Stimulated activated CD8-positive, alpha-beta memory T cell treated with anti-CD3 and anti-CD28 coated beads, Interleukin-4, amount 100 ng/mL, for 24 hours (primary cell): ENCODE measurements at regions not wholly inside any gene's neighbourhood (a gene's known extent, or its start where the extent isn't known, plus 50 kb on each side); places are given as distances from the start of the nearest gene placed in this dataset.

Experiments
- DNase-seq: peaks from one replicate; pipeline ENCODE4 v3.0.0-alpha.2; 2020; ENCODE audit warnings: low read depth

GRCh38 chr4:178577933-178578332 is 1135.7 kb upstream of the AGA start:
- DNase-seq: no peak

- no peak for DNase-seq
Measured at GRCh38 chr4:178595500-178596138, 1153.4 kb upstream of the AGA start.

- no peak for DNase-seq
Measured at GRCh38 chr4:178598672-178599071, 1156.4 kb upstream of the AGA start.

- DNase-seq: no peak
Measured at GRCh38 chr4:178599521-178599920, 1157.3 kb upstream of the AGA start.

GRCh38 chr4:178602833-178603232 is 1160.6 kb upstream of the AGA start:
- no peak for DNase-seq

GRCh38 chr4:178611062-178611461 is 1168.8 kb upstream of the AGA start:
- DNase-seq: no peak

GRCh38 chr4:178612733-178613132 is 1170.5 kb upstream of the AGA start:
- DNase-seq: no peak

DNA sequence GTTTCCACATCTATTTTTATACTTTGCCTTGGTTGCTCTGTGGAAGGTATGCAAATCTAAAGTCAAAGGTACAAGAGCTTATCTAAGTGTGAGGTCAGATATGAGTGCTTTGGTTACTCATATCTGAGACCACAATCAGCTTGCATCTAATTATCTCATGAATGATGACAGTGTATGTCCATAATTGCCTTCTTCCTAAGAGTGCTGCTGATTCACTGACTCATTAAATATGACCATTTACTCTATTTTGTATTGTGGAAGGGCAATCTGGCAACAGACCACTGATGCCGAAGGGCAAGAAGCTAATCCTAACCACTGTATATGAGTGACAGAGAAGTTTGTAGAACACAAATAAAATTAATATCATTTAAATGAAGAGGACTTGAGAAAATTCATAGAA is 1190.2 kb upstream of the AGA start:
- DNase-seq: no peak

DNA sequence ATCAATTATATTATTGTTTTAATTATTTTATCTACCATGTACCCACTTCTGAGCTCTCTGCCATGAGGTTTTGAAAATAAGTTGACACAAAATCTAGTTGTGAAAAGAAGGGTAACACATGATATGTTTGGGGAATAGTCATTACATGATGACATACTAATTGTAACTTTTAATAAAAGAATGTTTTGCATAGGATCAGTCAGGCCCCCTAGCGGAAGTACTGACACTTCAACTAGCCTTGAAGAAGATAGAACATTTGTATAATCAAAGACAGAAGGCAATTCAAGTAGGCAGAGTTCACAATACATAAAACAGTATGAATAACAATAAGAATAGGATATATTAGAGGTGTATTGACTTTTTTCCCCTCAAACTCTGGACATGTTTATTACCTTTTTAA is 1191.0 kb upstream of the AGA start:
- no peak for DNase-seq

DNA sequence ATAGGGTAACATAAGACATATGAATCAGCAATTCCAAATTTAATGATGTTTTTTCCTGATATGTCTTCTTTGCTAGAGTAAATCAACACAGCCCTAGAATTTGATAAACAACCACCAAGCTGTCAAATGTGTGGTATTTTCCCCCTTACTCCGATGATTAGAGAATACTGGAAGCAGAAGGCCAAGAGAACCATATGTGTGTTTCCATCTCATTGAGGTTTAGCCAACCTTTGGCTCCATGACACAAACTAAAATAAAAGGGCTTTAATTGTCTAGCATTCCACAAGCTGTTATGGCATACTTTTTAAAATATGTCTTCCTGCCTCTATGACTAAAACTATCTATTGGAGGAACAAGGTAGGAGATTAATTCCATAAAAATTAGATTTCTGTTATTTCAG is 1222.4 kb upstream of the AGA start:
- no peak for DNase-seq

DNA sequence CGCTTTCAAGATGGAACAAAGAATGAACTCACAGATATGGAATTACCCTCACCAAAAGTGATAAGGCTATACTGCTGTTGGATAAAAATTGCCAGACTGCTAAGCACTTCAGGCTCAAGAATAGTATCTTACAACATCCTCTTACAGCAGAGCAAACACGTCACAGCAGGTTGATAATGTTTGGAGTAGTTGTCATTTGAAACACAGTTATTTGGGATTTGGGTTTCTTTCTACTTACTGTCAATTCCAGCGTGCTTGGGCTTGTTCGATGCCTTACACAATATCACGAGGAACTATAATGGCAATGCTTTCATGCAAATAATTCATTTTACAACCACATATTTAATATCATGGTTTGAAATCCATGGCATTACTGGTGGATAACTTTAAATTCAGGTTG is 1223.7 kb upstream of the AGA start:
- no peak for DNase-seq

GRCh38 chr4:178671766-178672165 is 1229.5 kb upstream of the AGA start:
- DNase-seq: no peak

DNA sequence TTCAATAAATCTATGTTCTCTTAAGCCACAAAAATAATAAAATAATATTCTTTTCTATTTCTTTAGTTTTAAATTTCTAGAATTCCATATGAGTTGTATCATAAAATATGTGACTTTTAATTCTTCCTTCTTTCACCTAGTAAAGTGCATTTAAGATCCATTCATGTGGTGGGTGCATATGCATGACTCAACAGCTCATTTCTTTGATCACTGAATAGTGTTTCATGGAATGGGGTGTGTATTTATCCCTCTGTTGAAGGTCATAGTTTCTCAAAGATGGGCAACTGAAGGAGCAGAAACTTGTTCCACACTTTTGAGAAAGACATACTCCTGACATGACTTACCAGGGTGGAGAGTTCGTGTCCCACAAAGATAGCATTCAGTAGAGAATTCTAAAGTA is 1230.3 kb upstream of the AGA start:
- DNase-seq: no peak

DNA sequence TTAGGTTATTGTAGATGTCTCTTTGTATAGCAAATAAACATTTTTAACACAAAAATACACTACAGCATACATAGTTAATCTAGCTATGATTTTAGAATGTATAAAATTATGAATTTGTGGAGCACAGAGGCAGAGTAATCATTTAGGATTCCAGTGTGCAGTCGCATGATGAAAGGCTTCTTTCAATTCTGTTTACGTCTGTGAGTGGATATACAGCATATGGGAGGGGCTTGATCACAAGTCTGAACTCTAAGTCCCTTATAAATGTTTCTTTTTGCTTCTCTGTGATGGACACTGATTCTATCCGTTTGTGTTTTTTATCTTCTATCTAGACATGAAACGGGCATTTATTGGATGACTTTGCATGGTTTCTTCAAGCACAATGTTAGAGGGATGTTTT is 1239.6 kb upstream of the AGA start:
- DNase-seq: no peak

- DNase-seq: no peak
Measured at GRCh38 chr4:178689926-178690325, 1247.7 kb upstream of the AGA start.

- DNase-seq: no peak
Measured at GRCh38 chr4:178693816-178694215, 1251.6 kb upstream of the AGA start.

DNA sequence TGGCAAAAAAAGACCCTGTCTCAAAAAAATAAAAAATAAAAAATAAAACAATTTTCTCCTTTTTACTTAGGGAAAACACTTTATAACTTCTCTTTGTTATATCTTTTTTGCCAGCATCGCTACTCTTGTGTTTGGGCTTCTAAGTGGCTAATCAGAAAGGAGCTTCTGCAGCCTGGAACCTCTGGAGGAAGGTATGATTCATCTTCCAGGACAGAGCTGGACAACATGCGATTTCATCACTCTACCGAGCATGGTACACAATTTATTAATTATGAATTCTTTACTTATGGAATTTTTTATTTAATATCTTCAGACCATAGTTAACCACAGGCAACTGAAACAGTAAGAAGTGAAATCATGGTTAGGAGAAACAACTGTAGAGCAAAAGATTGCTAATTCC is 1254.3 kb upstream of the AGA start:
- no peak for DNase-seq

- no peak for DNase-seq
Measured at GRCh38 chr4:178712486-178712885, 1270.2 kb upstream of the AGA start.

DNA sequence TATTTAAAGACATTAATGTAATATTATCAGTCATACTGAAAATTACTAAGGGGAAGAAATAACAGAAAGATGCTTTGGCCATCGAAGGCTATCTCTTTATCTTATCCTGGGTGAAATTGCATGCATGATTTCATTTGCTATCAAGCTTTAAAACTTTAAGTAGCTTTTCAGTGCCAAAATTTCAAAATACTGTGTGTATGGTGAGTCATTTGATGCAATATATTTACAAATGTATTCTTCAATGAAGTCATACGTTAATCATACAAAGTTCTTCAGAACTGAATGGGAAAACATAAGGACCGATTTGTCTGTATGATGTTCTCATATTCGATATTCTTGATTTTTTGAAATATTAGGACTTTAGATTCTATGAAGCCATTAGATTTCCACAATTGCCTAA is 1295.8 kb upstream of the AGA start:
- no peak for DNase-seq

GRCh38 chr4:178745203-178745602 is 1303.0 kb upstream of the AGA start:
- DNase-seq: no peak

DNA sequence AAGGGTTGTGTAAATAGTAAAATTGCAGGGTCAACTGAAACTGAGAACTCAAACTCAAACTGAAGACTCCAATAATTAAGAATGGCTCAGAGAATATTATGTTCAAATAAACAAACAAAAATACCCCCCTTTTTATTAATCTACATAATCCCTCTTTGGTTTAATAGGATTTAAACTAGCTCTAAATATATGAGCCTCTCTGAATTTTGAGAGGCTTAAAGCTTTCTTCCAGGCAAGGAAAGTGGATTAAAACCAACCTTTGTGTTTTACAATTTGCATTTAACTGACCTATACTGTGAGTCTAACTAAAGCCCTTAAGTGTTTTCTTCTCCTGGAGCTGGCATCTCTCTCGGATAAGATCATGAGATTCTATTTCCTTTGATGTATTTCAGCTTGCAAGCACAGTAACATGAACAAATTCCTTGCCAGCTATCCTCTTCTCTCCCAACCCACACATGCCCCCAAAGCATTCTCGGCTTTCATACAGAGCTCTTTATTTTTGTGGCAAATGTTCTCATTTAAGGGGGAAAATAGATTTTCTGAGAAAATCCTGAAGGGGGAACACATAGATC is 1310.8 kb upstream of the AGA start:
- no peak for DNase-seq

GRCh38 chr4:178778496-178778895 is 1336.3 kb upstream of the AGA start:
- DNase-seq: no peak

DNA sequence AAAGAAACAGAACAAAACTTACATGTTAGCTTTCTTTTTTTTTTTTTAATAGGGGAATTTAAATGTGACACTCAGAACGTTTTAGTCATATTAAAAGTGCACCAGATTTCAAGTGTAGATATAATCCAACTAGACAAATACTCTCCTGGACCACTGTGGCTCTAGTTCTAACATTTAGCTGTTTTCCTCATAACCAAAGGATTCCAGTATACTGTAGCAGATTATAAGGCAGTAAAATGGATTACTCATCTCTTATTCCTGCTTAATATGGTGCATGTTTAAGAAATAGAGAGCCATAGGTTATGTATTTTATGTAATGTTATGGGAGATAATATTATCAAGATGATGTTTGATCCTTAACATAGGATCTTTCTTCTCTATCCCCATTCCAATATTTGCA is 1339.5 kb upstream of the AGA start:
- DNase-seq: no peak

GRCh38 chr4:178784491-178784890 is 1342.3 kb upstream of the AGA start:
- no peak for DNase-seq
